TTC549 (cell line): ENCODE measurements at regions not wholly inside any gene's neighbourhood (a gene's known extent, or its start where the extent isn't known, plus 50 kb on each side); places are given as distances from the start of the nearest gene placed in this dataset.
"Not testable (repeated sequence)": the region's sequence is repeated elsewhere in the genome, so short reads cannot be mapped to it uniquely, and the experiment has no call there.

Experiments used
- FAIRE-seq: peaks from 2 replicates; lab custom pipeline; 2012; peaks lifted over from hg19 to GRCh38; lab: Jason Lieb, UNC

DNA sequence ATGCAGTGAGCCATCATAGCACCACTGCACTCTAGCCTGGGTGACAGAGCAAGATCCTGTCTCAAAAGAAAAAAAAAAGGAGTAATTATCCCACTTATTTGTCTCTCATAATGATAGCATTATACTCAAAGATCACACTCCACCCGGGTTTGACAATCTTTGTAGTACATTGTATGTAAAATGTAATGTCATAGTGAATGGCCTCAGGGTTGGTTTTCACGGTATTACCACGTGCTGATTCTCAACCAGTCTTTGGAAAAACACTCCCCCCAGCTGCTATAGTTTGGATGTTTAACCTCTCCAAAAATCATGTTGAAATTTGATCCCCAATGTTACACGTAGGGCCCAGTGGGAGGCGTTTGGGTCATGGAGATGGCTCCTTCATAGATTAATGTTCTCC is 402.4 kb upstream of the GRAMD2B start:
- FAIRE-seq: no peak

DNA sequence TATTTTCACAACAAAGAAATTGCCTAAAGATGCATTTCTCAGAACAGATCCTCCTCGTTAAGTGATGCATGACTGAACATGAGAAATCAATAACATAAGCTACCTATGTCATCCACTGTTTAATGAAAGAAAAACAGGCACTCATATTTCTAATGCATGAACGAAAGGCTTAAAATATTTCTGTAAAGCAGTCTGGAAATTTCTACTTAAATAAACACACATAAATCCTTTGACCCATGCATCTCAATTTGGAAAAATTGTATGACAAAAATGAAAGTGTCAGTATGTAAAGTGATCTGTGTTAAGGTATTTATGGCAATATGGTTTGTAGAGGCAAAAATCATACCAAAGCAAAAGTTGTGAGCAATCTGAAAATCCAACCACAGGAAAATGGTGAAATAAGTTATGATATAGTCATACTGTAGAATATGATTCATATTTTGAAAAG is 399.2 kb upstream of the GRAMD2B start:
- FAIRE-seq: no peak

DNA sequence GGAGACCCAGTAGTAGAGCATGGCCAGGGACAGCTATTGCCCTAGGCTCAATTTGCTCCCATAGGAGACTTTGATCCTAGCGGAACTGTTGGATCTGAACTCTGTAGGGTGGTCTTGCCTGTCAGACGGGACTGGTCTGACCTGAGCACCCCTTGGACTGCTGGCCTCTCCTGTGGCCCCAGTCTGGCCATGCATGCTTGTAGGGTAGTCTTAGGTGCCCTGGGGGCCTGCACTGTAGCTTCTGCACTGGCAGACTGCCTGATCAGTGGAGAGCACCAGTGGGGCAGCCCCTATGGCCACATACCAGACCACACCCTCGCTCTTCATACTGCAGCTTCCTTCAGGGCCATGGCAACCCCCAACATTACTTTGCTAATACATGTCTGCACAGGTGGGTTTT is 396.1 kb upstream of the GRAMD2B start:
- FAIRE-seq: no peak

DNA sequence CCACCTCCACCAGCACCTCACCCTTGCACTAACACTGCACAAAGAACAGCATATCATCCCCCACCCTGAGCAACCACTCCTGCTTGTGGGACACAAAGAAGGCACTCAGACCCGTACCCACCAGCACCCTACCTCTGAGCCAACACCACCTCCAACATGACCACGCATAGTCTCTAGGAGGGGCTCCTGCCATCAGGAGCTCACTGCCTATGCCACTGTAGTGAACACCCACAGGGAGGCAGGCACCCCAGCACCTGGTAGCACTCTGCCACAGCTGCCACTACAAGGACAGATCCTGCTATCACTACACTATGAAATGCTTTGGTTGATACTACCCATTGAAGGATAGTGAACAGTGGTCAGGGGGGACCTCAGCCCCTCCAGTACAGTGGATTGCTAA is 395.6 kb upstream of the GRAMD2B start:
- FAIRE-seq: no peak

DNA sequence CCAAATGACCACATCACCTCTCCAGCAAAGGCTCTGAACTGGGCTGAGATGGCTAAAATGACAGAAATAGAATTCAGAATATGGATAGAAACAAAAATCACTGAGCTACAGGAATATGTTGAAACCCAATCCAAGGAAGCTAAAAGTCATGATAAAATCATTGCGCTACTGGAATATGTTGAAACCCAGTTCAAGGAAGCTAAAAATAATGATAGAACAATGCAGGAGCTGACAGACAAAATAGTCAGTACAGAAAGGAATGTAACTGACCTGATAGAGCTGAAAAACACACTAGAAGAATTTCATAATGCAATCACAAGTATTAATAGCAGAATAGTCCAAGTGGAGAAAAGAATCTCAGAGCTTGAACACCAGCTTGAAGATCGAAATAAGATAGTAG is 394.9 kb upstream of the GRAMD2B start:
- no peak for FAIRE-seq

DNA sequence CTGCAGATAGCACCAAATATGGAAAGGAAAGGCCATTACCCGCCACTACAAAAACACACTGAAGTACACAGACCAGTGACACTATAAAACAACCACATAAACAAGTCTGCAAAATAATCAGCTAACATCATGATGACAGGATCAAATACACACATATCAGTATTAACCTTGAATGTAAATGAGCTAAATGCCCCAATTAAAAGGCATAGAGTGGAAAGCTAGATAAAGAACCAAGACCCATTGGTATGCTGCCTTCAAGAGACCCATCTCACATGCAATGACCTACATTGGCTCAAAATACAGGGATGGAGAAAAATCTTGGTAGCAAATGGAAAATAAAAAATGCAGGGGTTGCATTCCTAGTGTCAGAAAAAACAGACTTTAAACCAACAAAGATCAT is 393.9 kb upstream of the GRAMD2B start:
- not testable (repeated sequence) for FAIRE-seq

DNA sequence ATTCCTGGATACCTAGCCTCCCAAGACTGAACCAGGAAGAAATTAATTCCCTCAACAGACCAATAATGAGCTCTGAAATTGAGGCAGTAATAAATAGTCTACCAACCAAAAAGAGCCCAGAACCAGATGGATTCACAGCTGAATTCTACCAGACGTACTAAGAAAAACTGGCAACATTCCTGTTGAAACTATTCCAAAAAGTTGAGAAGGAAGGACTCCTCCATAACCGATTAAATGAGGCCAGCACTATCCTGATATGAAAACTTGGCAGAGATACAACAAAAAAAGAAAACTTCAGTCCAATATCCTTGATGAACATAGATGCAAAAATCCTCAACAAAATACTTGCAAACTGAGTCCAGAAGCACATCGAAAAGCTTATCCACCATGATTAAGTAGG is 392.5 kb upstream of the GRAMD2B start:
- no peak for FAIRE-seq

DNA sequence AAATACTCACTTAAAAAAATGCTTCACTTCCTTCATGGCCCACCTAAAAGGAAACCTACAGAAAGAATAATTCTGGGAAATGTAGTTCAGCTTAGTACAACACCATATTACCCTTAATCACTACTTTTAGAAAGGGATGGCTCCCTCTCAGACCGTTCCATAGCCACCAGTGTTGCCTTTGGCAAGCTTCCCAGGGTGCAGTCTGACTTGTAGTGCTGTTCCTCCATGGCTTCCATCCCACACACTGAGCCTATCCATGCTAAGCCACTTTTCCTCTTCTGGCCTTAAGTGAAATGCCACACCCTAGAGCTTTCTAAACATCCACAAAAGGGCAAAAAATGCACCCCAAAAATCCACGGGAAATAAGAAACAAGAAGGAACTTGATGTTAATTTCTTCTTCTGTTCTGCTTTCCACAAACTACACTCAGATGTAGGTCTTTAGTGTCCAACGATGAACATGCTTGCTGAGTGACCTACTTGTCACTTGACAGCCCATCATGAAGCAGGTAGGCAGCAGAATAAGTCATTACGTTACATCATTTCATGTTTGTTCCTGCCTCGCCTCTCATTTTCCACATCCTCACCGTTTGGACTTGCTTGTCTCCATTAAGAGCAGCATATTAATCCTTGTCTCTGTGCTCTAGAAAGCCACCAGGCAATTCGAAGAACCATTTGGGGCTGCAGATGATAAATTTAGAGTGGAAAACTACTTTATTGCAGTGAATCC is 391.1 kb upstream of the GRAMD2B start:
- no peak for FAIRE-seq

DNA sequence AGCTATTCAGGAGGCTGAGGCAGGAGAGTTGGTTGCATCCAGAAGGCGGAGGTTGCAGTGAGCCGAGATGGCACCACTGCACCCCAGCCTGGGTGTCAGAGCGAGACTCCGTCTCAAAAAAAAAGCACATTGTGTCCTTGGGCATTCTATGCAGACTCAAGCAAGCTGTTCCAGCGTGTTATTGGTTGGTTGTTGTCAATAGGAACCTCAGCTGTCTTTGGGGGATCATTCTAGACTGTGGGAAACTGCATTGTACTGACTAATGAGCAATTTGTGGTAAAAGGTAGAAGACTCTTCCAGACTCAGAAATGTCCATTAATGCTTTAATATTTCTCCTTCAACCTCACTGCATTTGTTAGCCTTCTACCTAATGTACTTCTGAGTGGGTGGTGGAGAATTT is 379.5 kb upstream of the GRAMD2B start:
- no peak for FAIRE-seq

DNA sequence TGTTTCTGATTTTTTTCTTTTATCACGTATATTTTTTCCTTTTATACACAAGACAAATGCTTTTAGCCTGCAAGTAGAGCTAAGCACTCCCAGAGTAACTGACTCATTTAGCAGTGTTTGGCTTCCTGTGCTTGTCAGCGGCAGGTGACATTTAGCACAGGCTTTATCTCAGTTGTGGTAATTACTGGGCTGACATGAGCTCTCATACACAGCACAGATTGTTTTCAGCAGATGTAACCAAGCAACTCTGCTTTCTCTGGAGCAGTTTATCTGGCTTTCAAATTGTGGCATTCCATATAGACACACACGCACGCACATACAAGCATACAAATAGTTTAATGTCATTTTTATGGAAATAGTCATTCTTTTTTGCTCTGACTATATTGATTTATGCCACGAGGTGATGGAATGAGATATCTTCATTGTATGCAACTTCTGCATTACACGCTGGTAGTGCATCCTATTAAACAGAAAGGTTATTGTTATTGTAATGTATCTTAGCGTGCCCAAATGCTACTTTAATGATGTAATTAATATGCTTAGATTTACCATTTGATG is 379.0 kb upstream of the GRAMD2B start:
- no peak for FAIRE-seq

DNA sequence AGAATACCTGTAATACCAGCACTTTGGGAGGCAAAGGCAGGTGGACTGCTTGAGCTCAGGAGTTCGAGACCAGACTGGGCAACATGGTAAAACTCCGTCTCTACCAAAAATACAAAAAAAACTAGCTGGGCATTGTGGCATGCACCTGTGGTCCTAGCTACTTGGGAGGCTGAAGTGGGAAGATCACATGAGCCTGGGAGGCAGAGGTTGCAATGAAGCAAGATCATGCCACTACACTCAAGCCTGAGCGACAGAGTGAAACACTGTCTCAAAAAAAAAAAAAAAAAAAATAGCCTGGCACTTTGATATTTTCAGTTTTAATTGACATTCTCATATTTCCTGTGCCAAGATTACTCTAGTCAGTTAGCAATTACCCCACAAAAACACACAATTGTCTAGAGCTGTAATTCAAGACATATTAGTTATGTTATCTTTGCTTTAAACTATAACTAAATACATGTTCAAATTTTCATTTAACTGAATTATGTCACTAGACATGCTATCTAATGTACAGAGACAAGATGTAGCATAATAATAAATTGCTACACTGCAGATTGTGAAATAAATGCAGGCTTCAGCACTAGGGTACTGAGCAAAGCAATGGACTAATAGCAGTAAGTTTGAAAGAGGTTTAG is 378.2 kb upstream of the GRAMD2B start:
- no peak for FAIRE-seq

DNA sequence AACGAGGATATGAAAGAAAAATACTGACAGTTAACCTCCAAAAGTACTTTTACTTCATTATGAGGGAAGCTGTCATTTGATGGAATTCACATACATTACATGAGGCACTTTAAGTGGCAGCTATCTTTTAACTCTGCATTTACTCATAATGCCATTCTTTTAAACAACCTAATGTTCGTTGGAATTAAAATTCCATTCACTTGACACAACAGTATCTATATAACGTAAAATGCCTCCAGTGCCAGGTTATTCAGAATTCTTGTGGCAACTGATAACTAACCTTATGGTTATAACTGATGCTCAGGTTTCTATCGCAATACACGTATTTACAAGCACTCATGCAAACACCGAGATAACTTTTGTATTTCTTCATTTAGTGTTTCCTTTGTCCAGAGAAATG is 376.9 kb upstream of the GRAMD2B start:
- no peak for FAIRE-seq

DNA sequence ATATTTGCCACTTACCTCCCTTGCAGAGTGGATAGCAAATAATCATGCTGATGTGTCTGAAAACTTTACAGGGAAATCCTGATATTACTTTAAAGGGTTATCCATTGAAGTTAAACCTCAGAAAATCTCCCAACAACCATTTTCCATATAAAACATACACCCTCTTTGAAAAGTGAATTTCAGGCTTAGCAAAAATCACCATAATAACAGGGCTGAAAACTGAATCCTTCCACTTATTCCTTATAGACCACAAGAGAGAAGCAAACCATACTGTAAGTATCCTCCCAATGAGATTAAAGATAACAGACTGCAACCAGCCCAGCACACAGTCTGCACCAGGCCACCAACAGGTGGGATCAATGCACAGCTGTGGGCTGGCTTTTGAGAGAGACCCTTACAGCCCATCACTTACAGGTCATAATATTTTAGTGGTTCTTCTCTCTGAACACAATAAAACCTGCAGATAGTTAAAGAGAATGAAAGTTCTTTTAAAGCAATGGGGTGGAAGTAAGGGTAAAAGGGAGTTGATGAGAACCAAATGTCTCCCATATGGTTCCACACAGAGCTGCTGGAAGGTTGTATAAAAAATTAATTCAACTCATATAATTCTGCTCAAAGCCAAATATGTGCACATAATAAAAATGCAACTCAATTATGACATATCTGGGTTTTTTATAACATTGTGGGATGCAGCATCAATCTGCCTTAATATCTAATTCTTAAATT is 376.2 kb upstream of the GRAMD2B start:
- FAIRE-seq: no peak

DNA sequence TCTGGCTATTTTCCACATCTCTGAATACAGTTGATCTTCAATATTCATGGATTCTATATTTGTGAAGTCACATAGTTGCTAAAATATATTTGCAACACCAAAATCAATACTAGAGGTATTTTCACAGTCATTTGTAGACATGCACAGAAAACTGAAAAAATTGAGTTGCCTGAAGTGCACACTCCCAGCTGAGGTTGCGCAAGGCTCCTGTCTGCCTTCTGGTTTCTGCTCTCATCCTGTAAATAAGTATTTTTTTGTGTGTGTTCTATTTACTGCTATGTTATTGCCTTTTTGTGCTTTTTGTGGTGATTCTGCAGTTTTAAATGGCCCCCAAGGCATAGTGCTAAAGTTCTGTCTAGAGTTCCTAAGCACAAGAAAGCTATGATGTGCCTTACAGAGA is 371.1 kb upstream of the GRAMD2B start:
- no peak for FAIRE-seq

DNA sequence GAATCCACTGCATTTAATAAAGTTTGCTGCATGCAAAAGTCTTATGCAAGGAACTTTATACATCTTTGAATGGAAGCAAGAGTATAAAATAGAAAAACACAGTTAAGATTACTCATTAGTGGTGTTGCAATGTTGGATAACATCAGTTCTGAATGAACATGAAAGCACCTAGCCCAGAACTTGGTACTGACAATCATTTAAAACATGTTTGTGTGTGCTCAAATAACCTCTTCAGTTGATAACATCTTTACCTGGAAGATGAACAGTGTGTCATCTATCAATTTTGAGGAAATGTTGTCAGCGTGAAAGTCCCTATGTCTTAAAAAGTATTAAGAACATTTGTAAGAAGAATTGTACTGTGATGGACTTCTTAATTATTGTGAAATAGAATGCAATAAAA is 370.4 kb upstream of the GRAMD2B start:
- FAIRE-seq: no peak

DNA sequence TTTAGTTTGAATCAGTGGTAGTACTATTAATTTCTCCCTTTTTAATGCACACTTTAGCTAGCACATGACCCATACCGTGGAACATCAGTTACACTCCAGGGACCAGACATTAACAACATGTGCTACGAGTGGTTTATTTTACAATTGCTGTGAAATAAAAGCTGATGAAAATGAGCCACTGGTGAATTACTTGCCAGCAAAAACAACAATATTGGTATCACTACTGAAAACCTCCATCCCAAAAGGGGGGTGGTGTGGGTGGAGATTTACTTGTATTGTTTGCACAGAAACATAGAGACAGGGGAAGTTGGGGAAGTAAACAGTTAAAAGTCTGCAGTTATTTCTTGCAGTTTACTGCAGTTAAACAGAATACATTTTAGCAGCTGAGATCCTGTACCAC is 369.6 kb upstream of the GRAMD2B start:
- no peak for FAIRE-seq

DNA sequence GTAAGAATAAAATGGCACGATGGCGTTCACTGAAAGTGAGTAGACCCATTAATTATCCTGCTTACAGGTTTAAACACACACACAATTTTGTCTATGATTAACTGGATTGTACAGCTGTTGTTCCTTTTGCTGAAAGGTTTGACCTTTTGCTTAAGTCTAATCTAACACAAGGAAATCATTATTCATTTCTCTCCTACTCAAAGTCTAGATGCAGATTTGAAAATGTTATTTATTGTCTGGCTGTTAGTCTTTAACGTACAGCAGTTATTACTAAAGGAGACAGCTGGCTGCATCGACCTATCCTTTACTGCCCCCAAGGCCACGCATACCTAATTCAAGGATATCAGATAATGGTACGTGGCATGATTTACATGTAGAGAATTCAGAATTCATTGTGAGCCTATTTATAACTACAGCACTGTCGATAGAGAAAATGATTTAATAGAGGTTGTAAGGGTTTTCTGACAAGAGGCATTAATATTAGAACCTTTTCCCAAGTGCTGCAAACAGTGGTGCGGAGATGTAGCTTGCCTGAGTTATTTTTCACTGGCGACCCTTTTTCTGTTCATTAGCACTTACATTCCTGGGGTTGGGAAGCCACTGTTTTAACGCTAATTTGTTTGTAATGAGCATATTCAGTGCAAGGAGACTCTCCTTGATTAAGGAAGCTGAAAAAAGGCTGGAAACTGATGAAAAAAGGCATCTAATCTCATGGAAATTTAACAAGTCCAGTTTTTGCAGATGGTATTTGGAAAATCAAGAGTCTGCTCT is 368.4 kb upstream of the GRAMD2B start:
- no peak for FAIRE-seq

DNA sequence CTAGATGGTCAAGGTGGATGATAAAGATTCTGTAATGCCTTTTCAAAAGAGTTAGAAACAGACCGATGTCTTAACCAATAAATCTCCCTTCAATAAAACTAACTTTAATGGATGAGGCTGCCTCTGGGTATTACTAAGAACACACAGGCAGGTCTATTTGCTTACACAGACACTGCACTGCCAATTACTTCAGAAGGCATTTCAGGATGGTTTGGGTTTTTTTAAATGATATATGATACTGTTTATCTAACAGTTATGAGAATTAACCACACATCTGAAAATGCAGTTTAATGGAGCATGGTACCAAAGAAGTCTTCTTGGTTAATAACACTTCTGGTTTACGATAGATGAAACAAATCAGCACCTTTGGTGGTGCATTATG is 367.9 kb upstream of the GRAMD2B start:
- FAIRE-seq: no peak

DNA sequence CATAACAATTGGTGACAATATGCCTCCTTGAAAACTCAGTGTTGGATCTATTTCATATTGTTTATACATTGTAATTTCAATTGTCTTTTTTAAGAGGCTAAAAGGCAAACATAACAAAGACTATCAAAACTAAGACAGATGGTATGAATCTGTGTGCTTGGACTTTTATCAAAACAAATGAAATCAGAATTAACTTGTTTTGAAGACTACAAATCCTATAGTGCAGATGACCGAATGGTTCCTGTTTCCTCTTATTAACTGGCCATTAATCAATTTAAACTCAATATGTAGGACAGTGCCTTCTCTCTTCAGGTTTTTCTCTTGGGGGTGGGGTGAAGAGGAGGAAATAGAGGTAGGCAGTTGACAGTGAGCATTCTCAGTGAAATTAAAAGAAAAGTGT is 366.9 kb upstream of the GRAMD2B start:
- no peak for FAIRE-seq

DNA sequence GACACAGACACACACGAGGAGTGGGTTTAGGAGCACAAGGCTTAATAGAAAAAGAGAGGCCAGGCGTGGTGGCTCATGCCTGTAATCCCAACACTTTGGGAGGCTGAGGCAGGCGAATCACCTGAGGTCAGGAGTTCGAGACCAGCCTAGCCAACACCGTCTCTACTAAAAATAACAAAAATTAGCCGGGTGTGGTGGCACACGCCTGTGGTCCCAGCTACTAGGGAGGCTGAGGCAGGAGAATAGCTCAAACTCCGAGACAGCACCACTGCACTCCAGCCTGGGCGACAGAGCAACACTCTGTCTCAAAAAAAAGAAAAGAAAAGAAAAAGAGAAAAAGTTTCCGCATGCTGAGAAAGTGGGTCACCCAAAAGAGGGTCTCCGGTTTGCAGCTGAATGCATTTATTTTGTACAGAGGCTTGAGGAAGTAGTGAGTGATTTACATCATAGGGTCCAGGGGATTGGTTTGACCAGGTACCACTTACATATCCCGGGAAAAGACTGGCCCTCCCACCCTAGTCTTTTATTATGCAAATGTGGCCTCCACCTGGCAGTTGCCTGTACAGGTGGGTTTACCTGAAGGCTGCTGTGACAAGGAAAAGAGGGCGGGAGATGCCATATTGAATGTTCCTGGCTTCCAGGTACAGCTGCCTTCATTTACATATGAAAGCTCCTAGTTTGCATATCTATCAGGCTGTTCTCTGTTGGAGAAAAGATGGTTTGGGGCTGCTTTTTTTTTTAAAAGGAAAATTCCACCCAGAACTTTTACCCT is 366.2 kb upstream of the GRAMD2B start:
- no peak for FAIRE-seq

DNA sequence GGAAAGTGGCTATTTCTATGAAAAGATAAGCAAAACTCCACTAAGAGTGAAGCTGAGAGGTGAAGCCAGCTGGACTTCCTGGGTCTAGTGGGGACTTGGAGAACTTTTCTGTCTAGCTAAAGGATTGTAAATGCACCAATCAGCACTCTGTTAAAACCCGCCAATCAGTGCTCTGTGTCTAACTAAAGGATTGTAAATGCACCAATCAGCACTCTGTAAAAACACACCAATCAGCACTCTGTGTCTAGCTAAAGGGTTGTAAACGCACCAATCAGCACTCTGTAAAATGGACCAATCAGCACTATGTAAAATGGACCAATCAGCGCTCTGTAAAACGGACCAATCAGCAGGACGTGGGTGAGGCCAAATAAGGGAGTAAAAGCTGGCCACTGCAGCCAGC is 364.8 kb upstream of the GRAMD2B start:
- not testable (repeated sequence) for FAIRE-seq
